ENCODE measurements at regions not wholly inside any gene's neighbourhood (a gene's known extent, or its start where the extent isn't known, plus 50 kb on each side); places are given as distances from the start of the nearest gene placed in this dataset.

DNA sequence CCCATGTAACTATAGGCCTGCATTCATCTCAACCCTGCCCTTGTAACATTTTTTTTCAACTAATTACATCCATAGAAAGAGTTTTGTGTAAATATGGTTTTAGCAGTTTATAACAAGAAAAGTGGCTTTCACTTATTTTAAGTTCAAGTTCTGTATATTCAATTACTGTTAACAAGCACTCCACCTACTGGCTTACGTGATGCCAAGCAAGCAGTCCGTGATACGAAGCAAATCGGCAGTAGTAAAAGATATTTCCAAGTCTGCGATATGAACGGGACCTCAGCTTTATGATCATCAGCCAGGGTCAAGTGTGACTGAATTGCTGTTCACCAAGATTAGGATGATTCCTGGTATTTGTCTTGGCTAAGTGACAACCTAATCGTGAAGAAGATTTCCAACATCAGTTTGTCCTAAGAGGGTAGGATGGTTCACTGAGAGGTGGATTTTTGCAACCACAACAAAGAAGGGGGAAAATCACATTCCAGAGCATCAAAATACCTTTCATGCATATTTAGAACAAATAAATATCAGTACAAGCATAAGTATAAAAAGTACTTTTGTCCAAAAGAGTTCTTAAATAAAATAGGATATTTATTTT is 456.2 kb downstream of the FOXG1 start:
- no peak for DNase-seq

DNA sequence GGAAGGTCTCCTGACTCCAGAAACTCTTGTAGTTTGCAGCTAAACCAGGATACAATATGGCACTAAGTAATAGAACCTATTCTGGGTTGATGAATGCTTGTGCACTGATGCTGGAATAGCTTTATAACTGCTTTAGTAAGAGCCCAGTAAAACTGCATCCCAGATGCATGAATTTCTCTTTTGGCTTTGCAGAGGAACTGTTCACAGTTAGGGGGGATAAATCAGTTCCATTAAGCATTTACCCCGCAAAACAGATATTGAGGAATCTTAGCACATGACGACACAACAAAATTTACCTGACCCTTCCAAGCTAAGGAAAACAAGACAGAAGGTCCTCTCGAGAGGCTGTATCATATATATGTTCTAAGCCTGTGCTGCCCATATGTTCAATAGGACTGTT is 457.4 kb downstream of the FOXG1 start:
- DNase-seq: no peak

- DNase-seq: no peak
Measured at GRCh38 chr14:29227631-29228030, 461.0 kb downstream of the FOXG1 start.

DNA sequence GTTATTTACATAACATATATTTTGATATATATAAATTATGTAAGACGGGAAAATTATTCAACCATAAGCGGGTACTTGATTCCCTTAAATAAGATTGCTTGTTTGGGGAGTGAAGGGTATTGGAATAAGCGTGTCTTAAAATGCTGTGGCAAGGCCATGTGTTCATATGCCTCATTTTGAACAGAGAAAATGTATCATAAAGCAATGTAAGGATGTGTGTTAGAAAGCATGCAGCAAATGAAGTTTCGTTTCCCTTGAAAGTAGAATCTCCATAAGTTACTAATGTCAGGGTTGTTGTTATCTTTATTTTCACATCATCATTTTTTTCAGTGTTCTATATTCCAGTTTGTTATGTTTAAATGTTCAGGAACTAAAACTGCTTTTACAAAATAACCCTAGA is 465.6 kb downstream of the FOXG1 start:
- no peak for DNase-seq

DNA sequence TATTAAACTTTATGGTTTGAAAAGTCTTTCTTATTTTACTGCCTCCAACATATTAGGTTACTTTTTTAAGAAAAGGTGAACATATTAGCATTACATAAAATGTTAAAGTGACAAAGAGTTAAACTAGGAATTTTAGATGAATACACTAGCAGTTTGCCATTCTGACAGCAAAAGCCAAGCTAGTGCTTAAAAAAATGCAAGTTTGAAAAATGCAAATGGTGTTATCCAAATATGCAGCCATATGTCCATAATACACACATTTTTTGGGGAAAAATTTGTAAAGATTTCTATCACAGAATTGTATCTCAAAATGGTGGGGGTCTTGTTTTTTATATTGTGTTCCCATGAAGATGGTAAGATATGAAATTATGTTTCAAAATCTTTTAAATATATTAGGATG is 466.1 kb downstream of the FOXG1 start:
- DNase-seq: no peak

GRCh38 chr14:29233188-29233587 is 466.6 kb downstream of the FOXG1 start:
- DNase-seq: no peak

GRCh38 chr14:29235991-29236390 is 469.4 kb downstream of the FOXG1 start:
- DNase-seq: no peak

- no peak for DNase-seq
Measured at GRCh38 chr14:29236401-29236800, 469.8 kb downstream of the FOXG1 start.

- no peak for DNase-seq
Measured at GRCh38 chr14:29236848-29237247, 470.3 kb downstream of the FOXG1 start.

- DNase-seq: no peak
Measured at GRCh38 chr14:29240066-29240465, 473.5 kb downstream of the FOXG1 start.

DNA sequence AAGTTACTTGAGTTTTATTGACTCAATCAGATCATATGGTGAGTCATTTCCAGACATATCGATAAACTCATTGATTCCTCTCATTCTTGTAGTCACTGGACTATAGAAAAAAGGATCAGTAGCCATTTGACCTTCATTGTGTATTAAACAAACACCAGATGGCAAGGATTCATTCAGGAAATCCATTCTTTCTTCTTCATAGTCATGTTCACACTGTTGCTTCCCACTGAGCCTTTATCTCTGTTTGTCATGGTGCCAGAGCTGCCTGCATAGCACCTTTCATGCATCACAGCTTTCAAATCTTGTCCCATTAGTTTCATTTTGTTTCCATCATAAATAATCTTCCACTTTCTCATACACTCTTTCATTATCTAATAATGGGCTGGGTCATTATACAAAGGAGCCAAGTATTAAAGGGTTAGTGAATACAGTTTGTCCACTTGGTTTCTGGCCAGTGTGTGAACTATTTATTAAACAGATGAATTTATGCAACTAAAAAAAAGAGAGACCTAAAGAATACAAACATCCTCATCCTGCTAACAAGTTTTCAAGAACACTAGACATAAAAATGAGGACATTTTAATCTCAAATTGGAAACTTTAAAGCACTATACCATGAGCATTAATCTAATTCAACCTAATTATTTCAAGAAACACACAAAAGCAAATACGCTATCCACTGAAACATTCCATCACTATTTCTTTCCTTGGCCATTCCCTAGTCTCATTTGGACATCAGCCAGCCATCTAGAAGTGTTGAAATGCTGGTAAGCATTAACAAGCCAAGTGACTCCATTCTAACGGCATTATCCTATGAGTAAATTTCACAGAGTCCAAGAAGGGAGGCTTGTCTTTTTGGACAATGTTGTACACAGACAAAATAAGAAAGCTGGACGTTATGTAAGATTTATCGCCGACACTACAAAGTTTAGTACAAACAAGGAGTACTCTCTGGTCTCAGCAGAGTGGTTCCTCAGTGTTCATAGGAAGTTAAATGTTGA is 476.5 kb downstream of the FOXG1 start:
- no peak for DNase-seq

DNA sequence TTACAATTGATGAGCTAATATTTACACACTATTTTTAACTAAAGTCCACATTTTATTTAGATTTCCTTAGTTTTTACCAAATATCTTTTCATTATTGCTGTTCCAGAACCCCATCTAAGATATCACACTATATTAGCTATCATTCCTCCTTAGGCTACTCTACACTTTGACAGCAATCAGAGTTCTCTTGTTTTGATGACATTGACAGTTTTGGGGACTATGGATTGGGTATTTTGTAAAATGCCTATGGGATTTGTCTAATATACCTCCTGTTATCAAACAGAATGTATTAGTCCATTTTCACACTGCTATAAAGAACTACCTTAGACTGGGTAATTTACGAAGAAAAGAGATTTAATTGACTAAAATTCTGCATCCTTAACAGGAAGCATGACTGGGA is 489.1 kb downstream of the FOXG1 start:
- no peak for DNase-seq

- DNase-seq: no peak
Measured at GRCh38 chr14:29262979-29263378, 496.4 kb downstream of the FOXG1 start.

DNA sequence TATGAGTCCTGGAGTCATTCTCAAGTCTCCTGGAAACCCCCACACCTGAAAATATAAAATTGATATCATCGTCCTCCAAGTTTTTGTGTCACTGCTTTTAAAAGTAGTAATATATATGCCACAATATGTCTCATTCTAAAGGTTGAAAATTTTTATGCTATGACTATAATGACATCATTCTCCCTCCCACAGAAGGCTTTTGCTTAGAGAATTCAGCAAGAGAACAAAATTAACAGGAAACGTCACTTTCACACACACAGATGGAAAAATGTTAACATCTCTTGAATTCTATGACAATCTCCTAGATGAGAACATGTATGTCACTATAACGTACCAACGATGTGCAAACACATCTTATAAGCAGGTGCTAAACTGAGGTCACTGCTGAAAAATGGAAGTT is 498.3 kb downstream of the FOXG1 start:
- DNase-seq: no peak

DNA sequence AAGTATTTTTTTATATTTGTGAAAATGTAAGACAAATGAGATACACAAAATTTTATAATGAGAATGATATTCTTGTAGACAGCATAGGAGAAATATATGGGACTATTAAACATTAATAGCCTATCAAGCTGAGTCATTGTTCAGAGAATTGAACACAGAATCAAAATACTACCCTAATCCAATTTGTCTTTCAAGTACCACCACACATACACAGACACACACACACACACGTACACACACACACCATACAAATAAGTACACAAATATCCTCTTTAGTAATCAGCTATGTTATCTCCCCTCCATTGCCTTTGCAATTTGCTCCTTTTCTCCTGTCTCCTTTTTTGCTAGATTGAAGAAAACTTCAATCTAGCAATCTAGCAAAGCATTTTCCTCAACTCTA is 499.3 kb downstream of the FOXG1 start:
- no peak for DNase-seq

DNA sequence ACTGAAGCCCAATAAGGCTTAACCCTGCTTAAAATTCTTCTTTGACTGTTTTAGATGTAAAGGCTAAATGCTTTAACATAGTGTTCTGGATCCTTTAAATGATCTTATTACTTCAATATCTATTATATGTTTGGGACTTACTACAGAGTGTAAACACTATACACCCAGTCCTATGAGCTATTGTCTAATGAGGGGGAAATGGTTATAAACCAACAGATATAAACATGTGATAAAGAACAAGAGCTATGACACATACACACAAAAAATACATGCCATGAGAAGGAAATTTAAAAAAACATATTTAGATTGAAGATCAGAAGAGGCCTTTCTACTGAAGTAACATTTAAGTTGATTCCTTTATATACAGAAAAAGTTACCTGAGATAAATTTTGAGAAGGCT is 505.1 kb downstream of the FOXG1 start:
- DNase-seq: no peak

DNA sequence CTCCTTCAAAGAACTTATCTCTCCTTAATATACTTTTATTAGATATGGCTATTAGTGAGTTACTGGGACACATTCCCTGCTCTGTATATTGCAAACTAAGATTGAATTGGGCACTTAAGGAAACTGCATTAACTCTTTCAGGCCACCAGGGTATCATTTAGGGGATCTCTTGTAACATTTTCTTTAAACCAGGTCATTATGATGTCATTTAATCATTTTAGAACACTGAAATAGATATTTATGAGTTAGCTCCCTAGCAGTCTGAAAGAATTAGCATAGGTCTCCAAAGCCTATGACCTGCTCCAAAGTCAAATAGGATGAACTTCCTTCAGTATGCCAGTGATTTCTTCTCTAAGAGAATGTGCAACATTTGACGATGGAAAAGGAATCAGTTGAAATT is 506.9 kb downstream of the FOXG1 start:
- no peak for DNase-seq

DNA sequence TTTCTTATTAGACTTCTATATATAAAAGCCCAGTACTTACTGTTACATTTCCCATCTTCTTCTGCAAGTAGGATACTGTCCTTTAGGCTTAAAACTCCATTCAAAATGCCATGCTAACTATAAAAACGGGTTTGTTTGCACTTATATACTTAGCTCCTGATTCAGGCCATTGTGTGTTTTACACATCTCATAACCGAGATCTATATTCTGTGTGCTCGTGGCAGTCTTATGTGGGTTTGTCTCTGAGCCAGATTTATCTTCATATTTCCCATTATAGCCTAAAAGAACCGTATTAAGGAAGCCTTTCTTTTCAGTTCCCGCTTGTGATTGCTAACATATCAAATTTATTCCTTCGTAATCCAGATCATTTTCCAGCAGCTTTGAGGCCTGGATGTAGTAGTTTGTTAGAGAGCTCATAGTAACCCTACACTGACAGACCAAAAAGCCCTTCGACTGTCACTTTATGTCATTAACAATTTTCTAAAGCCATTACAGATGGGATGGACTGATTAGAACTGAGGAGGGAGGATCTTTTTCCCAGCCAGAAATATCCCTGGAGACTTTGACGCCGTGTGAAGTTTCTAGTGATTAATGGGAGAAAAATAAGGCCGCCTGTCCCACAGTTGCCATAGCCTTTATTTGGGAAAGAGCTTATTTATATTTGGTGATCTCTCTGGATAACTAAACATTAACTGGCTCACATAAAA is 508.5 kb downstream of the FOXG1 start:
- no peak for DNase-seq

DNA sequence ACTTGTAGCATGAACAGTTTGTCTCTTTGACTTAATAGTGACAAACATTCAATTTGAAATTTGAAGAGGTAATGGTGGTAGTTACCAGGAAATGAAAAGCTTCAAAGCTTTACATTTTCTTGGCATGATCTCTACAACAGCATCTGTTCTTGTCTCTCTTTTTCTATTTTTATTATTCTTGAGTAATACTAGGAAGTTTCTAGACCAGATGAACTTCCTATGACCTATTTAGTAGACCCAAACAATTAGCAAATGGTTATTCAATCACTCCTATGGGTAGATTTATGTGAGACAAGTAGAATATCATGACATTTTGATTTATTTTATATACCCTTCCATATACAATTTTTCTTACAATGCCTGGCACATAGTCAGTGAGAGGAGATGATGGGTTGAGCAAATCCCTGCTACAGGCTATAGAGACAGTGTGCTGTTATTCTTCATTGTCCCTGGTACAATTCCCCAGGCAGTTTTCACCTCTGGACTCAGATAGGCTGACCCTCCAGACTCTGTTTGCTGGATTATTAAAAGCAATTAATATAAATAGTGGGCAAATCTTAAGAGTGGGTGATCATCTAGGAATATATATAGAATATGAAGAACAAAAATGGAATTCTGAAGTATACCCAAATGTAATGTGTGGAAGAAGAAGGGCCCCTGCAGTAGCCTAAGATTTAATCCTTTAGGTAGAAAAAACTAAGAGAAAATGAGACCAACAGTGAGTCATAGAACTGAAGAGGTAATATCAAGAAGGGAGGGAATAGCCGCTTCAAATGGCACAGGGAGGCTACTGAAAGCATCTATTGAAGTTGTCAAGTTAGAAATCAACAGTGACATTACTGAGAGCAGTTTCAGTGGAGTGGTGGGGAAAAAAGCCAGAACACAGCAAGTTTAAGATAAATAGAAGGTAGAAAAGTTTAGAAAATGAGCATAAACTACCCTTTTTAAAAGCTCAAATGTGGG is 512.0 kb downstream of the FOXG1 start:
- DNase-seq: no peak

DNA sequence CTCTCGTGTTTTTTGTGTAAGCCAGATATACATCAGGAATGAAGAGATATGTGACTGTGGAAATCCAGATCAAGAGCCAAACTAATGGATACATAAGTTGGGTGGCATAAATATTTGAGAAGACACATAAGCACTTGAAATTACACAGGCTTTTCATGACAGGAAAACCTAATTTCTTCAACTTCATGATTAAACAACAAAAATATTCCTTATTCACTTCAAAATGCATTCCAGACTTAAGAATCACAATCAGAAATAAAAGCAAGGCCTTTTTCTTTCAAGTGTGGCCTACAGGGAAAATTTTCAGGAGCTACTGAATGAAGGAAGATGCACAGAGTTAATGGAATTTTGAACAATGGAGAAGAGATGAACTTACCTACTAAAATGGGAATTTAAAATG is 515.6 kb downstream of the FOXG1 start:
- DNase-seq: no peak

DNA sequence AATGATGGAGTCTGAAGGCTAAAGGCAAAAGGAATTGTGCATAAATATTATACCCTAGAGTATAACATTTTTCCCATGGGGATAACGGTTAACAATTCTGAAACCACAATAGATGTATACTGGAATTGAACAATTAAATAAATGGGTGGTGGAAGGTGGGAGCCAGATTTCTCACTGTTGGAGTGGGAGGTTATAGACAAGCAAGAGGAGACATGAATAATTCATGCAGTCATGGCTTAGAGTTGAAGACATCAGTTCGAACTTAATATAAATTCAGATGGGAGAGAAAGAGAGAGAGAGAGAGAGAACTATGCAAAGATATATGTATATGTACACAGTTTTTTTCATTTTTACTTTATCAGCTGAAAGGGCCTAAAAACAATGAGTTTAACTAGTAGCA is 523.9 kb downstream of the FOXG1 start:
- DNase-seq: no peak

- DNase-seq: no peak
Measured at GRCh38 chr14:29299372-29299771, 532.8 kb downstream of the FOXG1 start.

DNA sequence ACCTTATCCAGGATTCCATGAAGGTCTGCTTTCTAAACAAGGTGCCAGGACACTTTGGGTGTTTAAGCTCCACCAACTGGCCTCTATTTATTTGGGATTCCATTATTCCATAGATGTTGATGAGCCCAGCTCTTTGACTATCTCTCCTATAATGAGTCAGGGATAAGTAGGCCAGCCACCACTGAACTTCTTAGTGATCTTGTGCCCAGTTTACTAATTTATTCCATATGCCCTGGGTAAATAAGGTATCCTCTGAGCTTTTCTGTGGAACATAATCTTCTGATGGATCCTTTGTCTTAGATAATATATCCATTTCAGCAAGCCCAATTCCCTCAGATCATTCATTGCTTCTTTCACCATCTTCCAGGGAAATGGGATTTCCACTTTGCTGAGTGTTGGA is 535.0 kb downstream of the FOXG1 start:
- no peak for DNase-seq
